Chondrocyte (in vitro differentiated cells): ENCODE measurements at regions not wholly inside any gene's neighbourhood (a gene's known extent, or its start where the extent isn't known, plus 50 kb on each side); places are given as distances from the start of the nearest gene placed in this dataset.

ENCODE experiments used
- DNase-seq: peaks from one replicate; pipeline ENCODE4 v3.0.0; 2021; ENCODE audit warnings: mixed read lengths, low spot score
- H3K27ac Mint-ChIP-seq: one replicate; pipeline ENCODE4 v1.8.0; 2021; ENCODE audit warnings: mild to moderate bottlenecking, moderate library complexity, mixed read lengths; ENCODE audit not compliant: unreplicated experiment
- H3K27me3 Mint-ChIP-seq: 2 replicates; pipeline ENCODE4 v1.8.0; 2021; ENCODE audit warnings: low read depth, mixed read lengths
- H3K36me3 Mint-ChIP-seq: 2 replicates; pipeline ENCODE4 v1.8.0; 2021; ENCODE audit warnings: low read depth, mixed read lengths
- H3K4me1 Mint-ChIP-seq: 2 replicates; pipeline ENCODE4 v1.8.0; 2021; ENCODE audit warnings: low read depth, mild to moderate bottlenecking, mixed read lengths
- H3K4me3 Mint-ChIP-seq: one replicate; pipeline ENCODE4 v1.8.0; 2021; ENCODE audit warnings: mild to moderate bottlenecking, moderate library complexity, mixed read lengths; ENCODE audit not compliant: unreplicated experiment
- H3K9me3 Mint-ChIP-seq: 2 replicates; pipeline ENCODE4 v1.8.0; 2021; ENCODE audit warnings: low read depth, mixed read lengths
- CTCF ChIP-seq: fragments of 200-600 bp; sonication (generic); IDR thresholded peaks from 2 replicates; pipeline ENCODE4 v1.5.0; 2021; ENCODE audit warnings: antibody characterized with exemption, mild to moderate bottlenecking, moderate library complexity

DNA sequence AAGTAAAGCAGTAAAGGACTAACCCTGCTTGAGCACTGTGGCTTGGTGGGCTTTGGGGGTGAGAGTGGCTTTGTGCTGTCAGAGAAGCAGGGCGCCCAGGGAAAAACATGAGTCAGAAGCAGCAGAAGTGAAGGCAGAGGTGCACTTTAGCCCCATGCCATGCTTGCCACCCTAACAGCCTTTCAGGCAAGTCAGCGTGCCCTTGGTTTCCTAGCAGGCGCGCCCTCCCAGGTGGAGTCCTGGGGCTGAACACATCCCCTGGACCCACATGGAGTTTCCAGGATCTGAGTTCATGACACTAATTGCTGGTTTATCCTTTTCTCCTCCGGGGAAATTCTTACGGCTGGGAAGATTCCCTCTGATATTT, 106.6 kb downstream of the TLR5 start:
- H3K27me3 Mint-ChIP-seq = peaks cover 32% of the 10 kb centered on the region
- H3K4me1 Mint-ChIP-seq = no peaks in the 10 kb centered on the region
- TF ChIP-seq CTCF = no peak
- no peak for DNase-seq
- no peak overlapping the region for H3K4me3 Mint-ChIP-seq
- H3K36me3 Mint-ChIP-seq = no peaks in the 10 kb centered on the region
- H3K9me3 Mint-ChIP-seq = no peaks in the 10 kb centered on the region
- H3K27ac Mint-ChIP-seq = no peak overlapping the region

- Mint-ChIP-seq H3K4me3 (no peak overlapping the region), H3K27me3 (peaks cover 32% of the 10 kb centered on the region), H3K9me3 (no peaks in the 10 kb centered on the region), H3K36me3 (no peaks in the 10 kb centered on the region), H3K4me1 (no peaks in the 10 kb centered on the region), H3K27ac (no peak overlapping the region)
- no peak for DNase-seq
- no peak for TF ChIP-seq CTCF
Measured at GRCh38 chr1:223037845-223038244, 105.2 kb downstream of the TLR5 start.

GRCh38 chr1:223038288-223039006, 104.6 kb downstream of the TLR5 start:
- no peak overlapping the region for H3K27ac Mint-ChIP-seq
- no peaks in the 10 kb centered on the region for H3K9me3 Mint-ChIP-seq
- peaks cover 32% of the 10 kb centered on the region for H3K27me3 Mint-ChIP-seq
- no peak overlapping the region for H3K4me3 Mint-ChIP-seq
- no peak for TF ChIP-seq CTCF
- no peak for DNase-seq
- no peaks in the 10 kb centered on the region for H3K4me1 Mint-ChIP-seq
- no peaks in the 10 kb centered on the region for H3K36me3 Mint-ChIP-seq

DNA sequence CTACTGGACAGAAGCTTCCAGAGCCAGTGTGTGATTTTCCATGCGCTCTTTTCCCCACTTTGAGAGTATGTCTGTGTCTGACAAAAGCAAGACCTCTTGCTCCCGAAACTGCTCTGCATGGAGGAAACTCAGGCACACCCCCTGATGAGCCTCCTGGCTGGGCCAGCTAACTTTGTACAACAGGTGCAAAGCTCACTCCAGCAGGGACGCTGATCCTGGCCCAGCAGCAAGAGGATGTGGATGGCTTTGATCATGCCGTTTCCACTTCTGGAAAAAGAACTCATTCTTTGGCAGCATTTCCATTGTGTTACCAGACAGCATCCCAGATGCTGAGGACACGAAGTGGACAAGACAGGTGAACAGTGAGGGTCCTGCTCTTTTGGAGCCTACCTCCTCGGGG, 103.1 kb downstream of the TLR5 start:
- no peak overlapping the region for H3K27ac Mint-ChIP-seq
- peaks cover 2% of the 10 kb centered on the region for H3K9me3 Mint-ChIP-seq
- peaks cover 32% of the 10 kb centered on the region for H3K27me3 Mint-ChIP-seq
- DNase-seq = no peak
- H3K4me3 Mint-ChIP-seq = no peak overlapping the region
- peaks cover 1% of the 10 kb centered on the region for H3K36me3 Mint-ChIP-seq
- TF ChIP-seq CTCF = no peak
- H3K4me1 Mint-ChIP-seq = no peaks in the 10 kb centered on the region

GRCh38 chr1:223041481-223041880, 101.6 kb downstream of the TLR5 start:
- Mint-ChIP-seq H3K27me3 (peaks cover 26% of the 10 kb centered on the region), H3K4me3 (no peak overlapping the region), H3K9me3 (peaks cover 15% of the 10 kb centered on the region), H3K4me1 (no peaks in the 10 kb centered on the region), H3K27ac (no peak overlapping the region), H3K36me3 (peaks cover 7% of the 10 kb centered on the region)
- DNase-seq = no peak
- no peak for TF ChIP-seq CTCF
